ENCODE measurements at regions not wholly inside any gene's neighbourhood (a gene's known extent, or its start where the extent isn't known, plus 50 kb on each side); places are given as distances from the start of the nearest gene placed in this dataset.
A peak's percentile ranks its signal among the peaks of the same experiment; 100 is the strongest.
"Not testable (repeated sequence)": the region's sequence is repeated elsewhere in the genome, so short reads cannot be mapped to it uniquely, and the experiment has no call there.

DNA sequence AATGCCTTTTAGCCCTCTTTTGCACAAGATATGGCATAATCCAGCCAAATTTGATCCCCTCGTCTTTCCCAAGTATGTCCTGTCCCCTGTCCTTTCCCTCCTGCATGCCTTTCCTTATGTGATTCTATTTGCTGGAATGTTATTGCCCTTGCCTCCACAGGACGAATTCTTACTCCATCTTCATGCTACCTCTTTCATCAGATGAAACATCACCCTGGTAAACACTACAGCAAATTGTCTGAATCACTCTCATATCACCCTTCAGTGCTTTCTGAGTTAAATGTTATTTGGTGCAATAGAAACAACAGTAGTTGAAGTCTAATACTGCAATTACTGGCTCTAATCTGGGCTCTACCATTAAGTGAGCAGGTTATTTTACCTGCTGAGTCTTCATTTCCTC, 52.2 kb upstream of the FAT1 start:
- no peak for DNase-seq

- DNase-seq = no peak
Measured at GRCh38 chr4:186778134-186778533, 54.5 kb upstream of the FAT1 start.

DNA sequence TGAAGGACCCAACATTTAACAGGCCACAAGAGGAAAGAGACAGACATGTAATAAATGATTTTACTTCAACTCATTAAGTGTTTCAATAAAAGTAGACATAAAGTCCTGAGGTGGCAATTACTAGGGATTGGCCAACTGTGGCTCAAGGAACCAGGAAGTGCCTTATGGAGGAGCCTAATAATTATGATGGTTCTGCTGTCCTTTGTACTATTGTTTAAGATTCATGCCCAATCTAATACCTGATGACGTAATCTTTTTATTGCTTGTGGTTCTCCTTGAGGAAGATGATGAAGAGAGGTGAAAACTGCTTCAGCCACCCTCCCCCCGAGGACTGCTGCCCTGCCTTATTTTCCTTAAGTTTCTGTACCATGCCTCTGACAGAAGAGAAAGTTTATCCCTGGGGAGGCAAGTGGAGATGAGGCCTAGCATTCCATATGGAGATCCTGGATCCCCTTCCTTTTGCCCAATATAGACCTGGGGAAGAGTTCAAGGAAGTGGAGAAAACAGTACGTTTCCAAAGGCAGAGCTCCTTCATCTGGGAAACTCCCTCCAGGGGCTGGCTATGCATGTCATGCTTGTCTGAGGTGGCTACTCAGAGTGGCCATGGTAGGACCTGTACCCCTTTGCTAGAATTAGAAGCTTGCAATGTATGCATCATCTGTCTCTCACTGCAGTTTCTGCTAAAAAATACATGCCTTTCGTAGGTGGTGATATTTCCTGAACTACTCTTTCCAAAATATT, 56.8 kb upstream of the FAT1 start:
- no peak for DNase-seq

- no peak for DNase-seq
Measured at GRCh38 chr4:186781032-186781917, 57.6 kb upstream of the FAT1 start.

DNA sequence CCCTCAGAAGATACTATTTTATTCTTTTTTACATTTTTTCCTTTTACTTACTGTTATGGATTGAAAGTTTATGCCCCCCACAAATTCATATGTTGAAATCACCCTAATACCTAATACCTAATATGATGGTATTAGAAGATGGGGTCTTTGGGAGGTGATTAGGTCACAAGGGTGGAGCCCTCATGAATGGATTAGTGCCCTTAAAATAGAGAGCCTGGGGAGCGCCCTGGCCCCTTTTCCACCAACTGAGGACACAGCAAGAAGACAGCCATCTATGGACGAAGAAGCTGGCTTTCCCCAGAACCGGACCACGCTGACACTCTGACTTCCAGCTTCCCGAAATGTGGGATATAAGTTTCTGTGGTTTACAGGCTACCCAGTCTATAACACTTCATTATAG, 58.6 kb upstream of the FAT1 start:
- no peak for DNase-seq

- DNase-seq = no peak
Measured at GRCh38 chr4:186787536-186787935, 63.9 kb upstream of the FAT1 start.

- no peak for DNase-seq
Measured at GRCh38 chr4:186789651-186790050, 66.0 kb upstream of the FAT1 start.

DNA sequence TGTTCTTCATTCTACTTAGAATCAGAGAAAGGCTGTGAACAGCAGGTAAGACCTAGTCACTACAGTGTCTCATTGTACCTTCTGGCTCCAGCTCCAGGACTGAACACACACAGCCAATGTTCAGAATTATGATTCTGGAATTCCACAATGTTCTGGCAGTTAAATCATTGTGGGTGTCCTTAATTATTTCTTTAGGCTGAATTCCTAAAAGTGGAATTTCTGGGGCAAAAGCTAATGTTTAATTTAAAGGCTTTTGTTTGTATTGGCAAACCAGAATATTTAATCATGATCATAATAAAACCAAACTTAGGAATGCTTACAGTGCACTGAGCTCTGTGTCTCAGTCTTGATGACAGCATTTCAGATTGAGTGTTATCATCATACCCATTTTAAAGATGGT, 67.0 kb upstream of the FAT1 start:
- DNase-seq = no peak

DNA sequence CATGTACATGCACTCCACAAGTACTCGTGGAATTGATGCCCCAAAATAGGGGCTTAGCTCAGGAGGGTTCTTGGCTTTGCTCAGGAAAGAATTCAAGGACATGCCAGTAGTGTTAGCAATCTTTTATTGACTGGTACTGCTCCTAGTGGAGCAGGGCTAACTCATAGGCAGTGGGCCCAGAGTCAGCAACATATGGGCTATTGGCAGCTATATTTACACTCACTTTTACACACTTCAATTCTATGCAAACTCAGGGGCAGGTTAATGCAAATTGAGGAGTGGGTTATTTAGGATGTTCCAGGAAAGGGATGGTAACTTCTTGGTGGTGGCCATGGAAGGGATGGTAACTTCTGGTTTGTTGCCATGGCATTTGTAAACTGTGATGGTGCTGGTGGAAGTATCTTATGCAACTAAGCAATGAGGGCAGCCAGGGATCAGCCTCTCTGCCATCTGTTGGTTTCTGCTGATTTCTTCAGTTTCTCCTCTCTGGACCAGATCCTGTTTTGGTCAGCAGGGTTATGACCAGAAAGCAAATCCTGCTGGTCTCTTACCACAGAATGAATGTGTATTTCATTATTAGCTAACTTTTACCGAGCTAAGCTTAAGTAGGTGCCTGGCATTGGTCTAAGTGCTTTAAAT, 69.2 kb upstream of the FAT1 start:
- no peak for DNase-seq

- DNase-seq = no peak
Measured at GRCh38 chr4:186798951-186799659, 75.4 kb upstream of the FAT1 start.

- DNase-seq = no peak
Measured at GRCh38 chr4:186805020-186805820, 81.6 kb upstream of the FAT1 start.

DNA sequence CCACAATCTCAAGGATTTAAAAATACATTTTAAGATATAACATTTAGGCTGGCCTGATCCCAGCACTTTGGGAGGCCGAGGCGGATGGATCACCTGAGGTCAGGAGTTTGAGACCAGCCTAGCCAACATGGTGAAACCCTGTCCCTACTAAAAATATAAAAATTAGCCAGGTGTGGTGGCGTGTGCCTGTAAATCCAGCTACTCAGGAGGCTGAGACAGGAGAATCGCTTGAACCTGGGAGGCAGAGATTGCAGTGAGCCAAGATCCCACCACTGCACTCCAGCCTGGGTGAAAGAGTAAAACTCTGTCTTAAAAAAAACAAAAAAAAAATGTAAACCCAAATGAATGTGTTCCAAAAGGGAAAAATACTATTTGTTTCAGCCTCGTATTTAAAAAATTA, 82.3 kb upstream of the FAT1 start:
- DNase-seq = not testable (repeated sequence)

- DNase-seq = no peak
Measured at GRCh38 chr4:186806679-186807421, 83.2 kb upstream of the FAT1 start.

DNA sequence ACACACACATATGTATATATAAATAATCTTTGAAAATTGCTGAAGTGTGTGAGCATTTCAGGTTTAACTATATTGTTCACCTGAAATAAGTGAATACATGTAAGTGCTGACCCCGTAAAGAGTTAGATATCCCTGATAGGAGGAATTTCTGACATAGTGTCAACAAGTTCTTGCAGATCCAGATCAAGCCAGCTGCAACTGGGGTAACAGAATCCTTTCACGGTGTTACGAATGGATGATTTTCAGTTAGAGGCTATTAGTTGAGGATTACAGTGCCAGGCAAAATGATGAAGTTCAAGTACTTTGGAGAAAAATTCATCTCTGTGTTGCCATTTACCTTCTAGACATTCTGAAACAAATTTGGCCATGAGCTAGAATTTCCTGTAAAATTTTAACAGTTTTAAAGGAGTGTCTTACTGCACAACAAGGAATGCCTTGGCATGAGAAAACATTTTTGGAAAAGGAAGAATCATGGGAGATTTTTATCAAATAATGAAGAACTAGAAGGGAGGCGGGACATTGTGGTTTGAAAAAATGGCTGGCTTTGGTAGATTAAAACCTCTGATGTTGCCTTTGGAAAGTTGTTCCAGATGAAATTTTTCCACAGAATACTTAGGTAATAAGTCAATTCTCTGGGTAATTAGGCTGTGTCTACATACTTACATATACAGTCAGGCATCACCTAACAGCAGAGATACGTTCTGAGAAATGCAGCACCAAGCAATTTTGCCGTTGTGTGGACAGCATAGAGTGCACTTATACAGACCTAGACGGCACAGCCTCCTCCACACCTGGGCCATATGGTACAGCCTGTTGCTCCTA, 84.4 kb upstream of the FAT1 start:
- no peak for DNase-seq

- DNase-seq = peak in 2 of 3 donors; percentile 5 to 9
Measured at GRCh38 chr4:186808630-186809018, 85.0 kb upstream of the FAT1 start.

GRCh38 chr4:186809070-186809469, 85.4 kb upstream of the FAT1 start:
- no peak for DNase-seq

GRCh38 chr4:186810613-186811150, 87.0 kb upstream of the FAT1 start:
- DNase-seq = no peak

DNA sequence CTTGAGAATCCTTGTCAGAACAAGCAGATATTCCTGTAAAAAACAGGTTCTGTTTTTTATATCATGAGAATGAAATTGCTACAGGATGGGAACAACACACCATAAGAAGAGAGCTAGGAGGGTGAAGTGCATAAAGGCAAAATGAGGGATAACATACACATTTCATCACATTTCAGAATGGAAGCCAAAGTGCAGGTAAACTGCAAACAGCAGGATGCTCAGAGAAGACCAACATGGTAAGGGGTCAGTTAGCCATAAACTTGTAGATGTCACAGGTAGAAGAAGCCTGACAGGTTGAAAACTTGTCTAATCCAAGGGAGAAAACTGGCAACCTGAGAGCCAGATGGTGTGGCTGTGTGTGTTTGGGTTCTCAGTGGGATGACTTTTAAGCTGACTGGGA, 88.9 kb upstream of the FAT1 start:
- DNase-seq = no peak

DNA sequence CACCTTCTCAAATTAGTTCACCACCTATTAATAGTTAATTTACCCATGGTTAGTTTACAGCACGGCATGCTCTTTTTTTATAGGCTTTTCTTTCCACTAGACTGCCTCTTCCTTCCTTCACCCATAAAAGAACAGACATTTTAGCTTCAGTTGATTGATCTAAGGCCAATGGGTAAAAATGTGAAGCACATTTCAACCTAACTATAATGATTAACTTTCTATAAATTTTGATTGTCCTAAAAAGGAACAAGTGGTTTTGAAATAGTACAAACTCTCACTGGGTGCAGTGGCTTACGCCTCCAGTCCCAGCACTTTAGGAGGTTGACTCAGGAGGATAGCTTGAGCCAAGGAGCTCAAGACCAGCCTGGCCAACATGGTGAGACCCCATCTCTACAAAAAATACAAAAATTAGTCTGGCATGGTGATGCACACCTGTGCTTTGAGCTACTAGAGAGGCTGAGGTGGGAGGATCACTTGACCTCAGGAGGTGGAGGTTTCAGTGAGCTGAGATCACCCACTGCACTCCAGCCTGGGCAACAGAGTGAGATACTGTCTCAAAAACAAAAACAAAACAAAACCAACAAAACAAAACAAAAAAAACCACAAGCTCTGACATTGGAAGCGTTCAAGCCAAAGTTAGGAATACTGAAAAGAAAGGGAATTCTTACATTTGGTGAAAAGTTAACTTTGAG, 89.9 kb upstream of the FAT1 start:
- DNase-seq = no peak

All from suppressor macrophage treated with lipopolysaccharide for 1 hour (primary cell).